H1 (cell line): ENCODE measurements at regions not wholly inside any gene's neighbourhood (a gene's known extent, or its start where the extent isn't known, plus 50 kb on each side); places are given as distances from the start of the nearest gene placed in this dataset.

Experiments
- CHD2 ChIP-seq: IDR thresholded peaks from 2 replicates; pipeline ENCODE4 v1.6.1; 2012; ENCODE audit warnings: low read length, improper control_type of control experiment
- FOSL1 ChIP-seq: IDR thresholded peaks from 2 replicates; pipeline ENCODE4 v1.6.1; 2011; ENCODE audit warnings: mild to moderate bottlenecking, low read depth, low read length, moderate library complexity; ENCODE audit not compliant: insufficient read depth
- KDM5A ChIP-seq: fragments of 200-600 bp; IDR thresholded peaks from 2 replicates; pipeline ENCODE4 v1.7.1; 2012; ENCODE audit warnings: mild to moderate bottlenecking, low read length, inconsistent platforms, mixed read lengths
- NANOG ChIP-seq: IDR thresholded peaks from 2 replicates; pipeline ENCODE4 v1.6.1; 2011; ENCODE audit warnings: low read length, low read depth, mild to moderate bottlenecking, inconsistent platforms; ENCODE audit not compliant: insufficient read depth, poor library complexity, severe bottlenecking
- PHF8 ChIP-seq: fragments of 200-600 bp; sonication (generic); conservative IDR thresholded peaks from 2 replicates; pipeline ENCODE4 v1.7.1; 2012; ENCODE audit warnings: low read depth, mild to moderate bottlenecking, inconsistent platforms, low read length, moderate library complexity
- POLR2AphosphoS5 ChIP-seq: IDR thresholded peaks from 2 replicates; pipeline ENCODE4 v1.6.1; 2011; ENCODE audit warnings: low read depth, low read length

GRCh38 chr1:103256490-103256889, 148.2 kb upstream of the COL11A1 start (continued):
- TF ChIP-seq PHF8 (no peak), CHD2 (no peak), NANOG (no peak), FOSL1 (no peak), POLR2AphosphoS5 (no peak), KDM5A (no peak)
